Motor neuron (in vitro differentiated cells): ENCODE measurements at regions not wholly inside any gene's neighbourhood (a gene's known extent, or its start where the extent isn't known, plus 50 kb on each side); places are given as distances from the start of the nearest gene placed in this dataset.

Experiments used
- ATAC-seq, 8 experiments: fragments of 200-7000 bp; cut with Tn5 transposase; replicated peaks in 6 of 8; 2 replicates each; pipeline ENCODE4 v1.8.0; 2021; ENCODE audit warnings: mild to moderate bottlenecking in 8 of 8, moderate library complexity in 8 of 8
- H3K27ac ChIP-seq, 2 donors: fragments of 250-450 bp; sonication (Bioruptor Pico); 2 replicates each; pipeline ENCODE4 v1.9.0; 2021; ENCODE audit warnings: antibody characterized with exemption in 2 of 2, mild to moderate bottlenecking in 2 of 2, moderate library complexity in 1 of 2
- H3K4me1 ChIP-seq, 2 donors: fragments of 250-450 bp; sonication (Bioruptor Pico); replicated peaks in 1 of 2; 2 replicates each; pipeline ENCODE4 v1.6.1; 2021; ENCODE audit warnings: antibody characterized with exemption in 2 of 2, mild to moderate bottlenecking in 2 of 2, moderate library complexity in 1 of 2
- H3K4me3 ChIP-seq, 5 donors: fragments of 250-450 bp; sonication (Bioruptor Pico); 2 replicates each; pipeline ENCODE4 v1.9.0; 2021; ENCODE audit warnings: antibody characterized with exemption in 5 of 5, mild to moderate bottlenecking in 5 of 5, moderate library complexity in 4 of 5
- WGBS, 10 experiments: fragments of 450-650 bp; shearing (Covaris generic); methylation state at CpG; one replicate each; pipeline ENCODE4 v1.0.0; 2022; 5-methylcytosine and 5-hydroxymethylcytosine counted together
- in situ Hi-C, 9 experiments: fragments of 400-800 bp; cut with MboI; loops; one replicate each; pipeline ENCODE4 v1.15.0; 2021; ENCODE audit warnings: low sequenced_read_pairs in 9 of 9, low pct_unique_long_range_greater_than_20kb in 2 of 9; ENCODE audit not compliant: unreplicated experiment in 9 of 9

DNA sequence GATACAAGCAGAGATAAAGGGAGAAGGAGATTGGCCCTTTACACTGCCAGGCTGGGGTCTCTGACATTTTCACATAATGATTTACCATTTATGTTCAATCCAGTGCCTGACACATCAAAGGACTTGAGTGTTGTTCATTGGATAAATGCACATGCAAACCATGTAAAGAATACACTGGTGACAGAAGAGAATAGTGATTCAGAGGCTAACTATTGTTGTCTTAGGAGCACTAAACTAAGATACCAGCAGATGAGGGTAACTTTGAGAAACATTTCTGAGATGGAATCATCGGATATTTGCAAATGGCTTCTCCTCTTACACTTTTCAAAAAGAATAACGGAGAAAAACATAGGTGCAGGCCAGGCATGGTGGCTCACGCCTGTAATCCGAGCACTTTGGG lies 67.3 kb upstream of the HHIP start:
- in situ Hi-C loops = loop anchor here in 1 of 9 experiments (25.0 kb wide), 1 partner anchor 484 kb away; no protein-coding TSS in a partner anchor
- no peak overlapping the region for H3K4me3 ChIP-seq
- WGBS, 10 experiments = 85 to 100% (median 100%) methylated on average over 1 to 4 of the region's 4 CpGs; no CpG with 5 or more reads in 4 of the 10 experiments
- H3K4me1 ChIP-seq = no peaks in the 10 kb centered on the region
- no peak for ATAC-seq
- H3K27ac ChIP-seq = no peak overlapping the region

GRCh38 chr4:144579411-144580030 lies 66.4 kb upstream of the HHIP start:
- in situ Hi-C loops = loop anchor here in 1 of 9 experiments (25.0 kb wide), 1 partner anchor 483 kb away; no protein-coding TSS in a partner anchor
- no peak overlapping the region for H3K4me3 ChIP-seq
- no peak overlapping the region for H3K27ac ChIP-seq
- H3K4me1 ChIP-seq = no peaks in the 10 kb centered on the region
- ATAC-seq = no peak

DNA sequence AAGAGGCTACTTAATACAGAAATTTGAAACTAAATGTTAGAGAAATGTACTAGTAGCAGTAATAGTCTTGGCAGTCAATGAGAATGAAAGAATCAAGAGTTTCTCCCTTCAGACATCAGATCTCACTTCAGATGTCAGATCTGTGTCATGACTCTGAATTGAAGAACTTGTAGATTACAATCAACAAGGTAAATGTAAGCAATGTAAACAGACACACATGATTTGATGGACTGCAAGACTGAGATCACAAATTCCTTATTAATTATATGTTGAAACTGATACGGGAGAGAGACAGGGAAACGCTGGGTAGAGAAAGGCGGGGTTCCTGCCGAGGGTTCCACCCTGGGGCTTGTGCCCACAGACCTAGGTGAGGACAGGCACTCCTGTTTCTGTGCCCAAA lies 65.5 kb upstream of the HHIP start:
- Histone ChIP-seq H3K4me1 (no peaks in the 10 kb centered on the region), H3K4me3 (no peak overlapping the region), H3K27ac (no peak overlapping the region)
- in situ Hi-C loops = loop anchor here in 1 of 9 experiments (25.0 kb wide), 1 partner anchor 482 kb away; no protein-coding TSS in a partner anchor
- WGBS, 10 experiments = 56 to 100% (median 90%) methylated on average over 1 to 2 of the region's 4 CpGs; no CpG with 5 or more reads in 5 of the 10 experiments
- ATAC-seq = no peak

DNA sequence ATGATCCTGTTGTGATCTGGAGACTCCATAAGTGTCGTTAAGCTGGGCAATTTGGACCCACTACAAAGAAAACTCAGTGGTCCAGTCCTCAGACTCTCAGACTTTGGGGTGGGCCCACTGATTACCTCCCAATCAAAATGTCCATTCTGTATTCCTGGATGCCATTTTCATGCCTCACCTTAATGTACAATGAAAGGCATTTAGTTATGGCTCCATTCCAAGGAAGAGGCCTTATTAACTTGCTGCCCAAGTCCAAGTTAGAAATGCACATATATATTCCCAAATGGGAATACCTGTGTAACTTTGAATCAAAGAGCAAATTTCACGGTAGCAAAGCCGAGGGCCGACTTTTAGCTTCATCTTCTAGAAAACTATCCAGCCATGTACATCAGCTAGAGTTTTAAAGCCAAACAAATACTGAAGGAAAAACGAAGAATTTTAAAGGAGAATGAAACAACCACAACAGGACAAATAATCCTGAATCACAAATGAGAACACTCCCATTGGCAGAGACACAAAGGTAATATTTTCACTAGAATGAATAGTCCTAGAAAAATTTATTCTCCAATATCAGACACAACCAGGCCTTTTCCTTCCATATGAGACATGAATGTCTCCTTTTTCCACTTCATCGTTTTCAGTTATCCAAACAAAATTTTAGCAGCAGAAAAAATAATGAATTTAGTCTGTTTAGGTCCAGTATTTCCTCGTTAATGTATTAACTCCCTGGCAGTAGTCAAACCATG lies 63.7 kb upstream of the HHIP start:
- ATAC-seq = no peak
- H3K27ac ChIP-seq = no peak overlapping the region
- H3K4me3 ChIP-seq = no peak overlapping the region
- H3K4me1 ChIP-seq = no peaks in the 10 kb centered on the region
- in situ Hi-C loops = loop anchor here in 1 of 9 experiments (25.0 kb wide), 1 partner anchor 480 kb away; no protein-coding TSS in a partner anchor
- WGBS, 10 experiments = 10 to 87% (median 69%) methylated on average over 2 to 7 of the region's 7 CpGs

DNA sequence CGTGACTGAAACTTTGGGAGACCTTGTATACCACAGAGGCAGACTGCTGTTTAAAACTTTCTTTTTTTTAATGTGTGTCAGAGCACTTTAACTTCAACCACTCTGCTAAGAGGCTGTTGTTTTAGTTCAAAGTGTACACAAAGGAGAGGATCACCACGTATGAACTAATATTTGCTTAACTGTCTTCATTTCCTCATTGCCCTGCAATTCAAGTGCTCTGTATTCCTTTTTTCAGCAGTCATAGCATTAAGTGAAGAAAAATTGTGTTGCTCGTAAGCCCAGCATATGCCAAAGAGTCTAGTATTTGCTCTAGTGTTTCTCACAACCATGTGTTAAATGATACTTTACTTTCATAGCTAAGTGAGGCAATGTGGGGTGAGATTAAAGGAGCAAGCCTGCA lies 63.0 kb upstream of the HHIP start:
- 36 to 100% (median 80%) methylated on average over 1 to 3 of the region's 3 CpGs for WGBS, 10 experiments
- H3K4me1 ChIP-seq = no peaks in the 10 kb centered on the region
- H3K27ac ChIP-seq = no peak overlapping the region
- ATAC-seq = peak in 1 of 8 experiments; percentile 82
- H3K4me3 ChIP-seq = no peak overlapping the region
- in situ Hi-C loops = loop anchor here in 1 of 9 experiments (25.0 kb wide), 1 partner anchor 479 kb away; no protein-coding TSS in a partner anchor

DNA sequence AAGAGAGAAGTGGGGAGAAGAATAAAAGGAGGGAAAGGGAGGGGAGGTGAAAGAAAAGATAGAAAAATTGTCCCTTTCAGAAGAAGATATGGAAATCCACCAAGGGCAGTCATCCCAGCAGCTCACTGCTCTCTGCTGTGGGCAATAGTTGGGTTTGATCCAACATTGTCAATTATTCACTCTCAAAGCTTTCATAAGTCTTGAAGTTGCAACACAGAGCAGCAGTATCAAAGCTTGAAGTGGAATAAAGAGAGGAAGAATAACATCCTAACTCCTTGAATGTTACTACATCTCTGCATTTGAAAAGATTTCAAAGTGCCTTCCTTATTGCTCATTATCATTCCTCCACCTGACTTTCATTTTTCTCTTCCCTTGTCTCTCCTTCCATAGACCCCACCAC lies 62.3 kb upstream of the HHIP start:
- H3K27ac ChIP-seq = no peak overlapping the region
- no peak for ATAC-seq
- H3K4me1 ChIP-seq = no peaks in the 10 kb centered on the region
- in situ Hi-C loops = loop anchor here in 1 of 9 experiments (25.0 kb wide), 1 partner anchor 479 kb away; no protein-coding TSS in a partner anchor
- no peak overlapping the region for H3K4me3 ChIP-seq

DNA sequence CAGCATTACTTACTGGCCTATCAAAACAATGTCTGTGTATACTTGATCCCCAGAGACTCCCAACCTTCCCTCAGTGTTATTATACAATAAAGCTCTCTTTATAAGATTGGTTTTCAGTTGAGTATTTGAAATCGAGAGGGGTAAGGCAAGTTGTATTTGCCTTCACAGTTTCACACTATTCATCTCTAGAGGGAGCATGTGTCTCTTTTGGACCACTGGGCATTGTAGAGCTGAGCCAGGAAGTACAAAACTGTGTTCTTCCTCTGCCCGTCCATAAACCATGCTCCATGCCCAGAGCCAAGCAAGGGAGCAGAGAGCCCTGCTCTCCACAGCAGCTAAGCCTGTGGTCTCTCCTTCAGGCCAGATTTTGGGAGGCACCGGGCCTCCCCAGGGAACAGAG lies 61.5 kb upstream of the HHIP start:
- in situ Hi-C loops = loop anchor here in 1 of 9 experiments (25.0 kb wide), 1 partner anchor 478 kb away; no protein-coding TSS in a partner anchor
- no peak overlapping the region for H3K4me3 ChIP-seq
- 72 to 83% (median 82%) methylated on average over 1 to 2 of the region's 3 CpGs; no CpG with 5 or more reads in 6 of the 10 experiments for WGBS, 10 experiments
- ATAC-seq = no peak
- no peaks in the 10 kb centered on the region for H3K4me1 ChIP-seq
- H3K27ac ChIP-seq = no peak overlapping the region

GRCh38 chr4:144589512-144589911 lies 56.4 kb upstream of the HHIP start:
- 33 to 100% (median 89%) methylated on average over 1 to 2 of the region's 2 CpGs; no CpG with 5 or more reads in 6 of the 10 experiments for WGBS, 10 experiments
- Histone ChIP-seq H3K4me1 (no peaks in the 10 kb centered on the region), H3K4me3 (no peak overlapping the region), H3K27ac (no peak overlapping the region)
- ATAC-seq = no peak
- in situ Hi-C loops = loop anchor here in 1 of 9 experiments (25.0 kb wide), 1 partner anchor 473 kb away; no protein-coding TSS in a partner anchor

- 71 to 100% (median 100%) methylated on average over 1 of the region's 1 CpG; no CpG with 5 or more reads in 2 of the 10 experiments for WGBS, 10 experiments
- no peak for ATAC-seq
- Histone ChIP-seq H3K27ac (no peak overlapping the region), H3K4me3 (no peak overlapping the region), H3K4me1 (no peaks in the 10 kb centered on the region)
- in situ Hi-C loops = loop anchor here in 1 of 9 experiments (25.0 kb wide), 1 partner anchor 472 kb away; no protein-coding TSS in a partner anchor
Observed at GRCh38 chr4:144590020-144590419, 55.9 kb upstream of the HHIP start.

DNA sequence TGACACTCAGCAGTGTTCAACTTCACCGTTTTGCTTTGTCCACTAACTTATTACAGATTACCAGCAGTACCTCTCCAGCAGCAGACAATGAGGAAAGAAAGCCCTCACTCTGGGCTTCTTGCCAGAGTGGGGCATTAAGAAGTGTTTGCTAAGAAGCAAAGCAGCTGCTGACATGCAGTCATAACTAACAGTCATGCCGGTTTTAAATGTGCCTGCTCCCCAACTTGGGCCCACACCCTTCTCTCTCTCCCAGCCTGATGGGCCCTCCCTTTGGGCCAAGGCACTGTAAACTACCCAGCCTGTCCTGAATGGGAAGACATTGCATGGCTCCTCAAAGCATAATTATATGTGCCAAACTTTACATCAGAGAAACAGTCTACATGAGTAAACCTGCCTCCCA lies 54.6 kb upstream of the HHIP start:
- ATAC-seq = peak in 6 of 8 experiments; percentile 40 to 99 (median 78)
- in situ Hi-C loops = loop anchor here in 1 of 9 experiments (25.0 kb wide), 1 partner anchor 471 kb away; no protein-coding TSS in a partner anchor
- Histone ChIP-seq H3K4me1 (no peaks in the 10 kb centered on the region), H3K27ac (no peak overlapping the region), H3K4me3 (no peak overlapping the region)
- WGBS, 10 experiments = 14 to 100% (median 67%) methylated on average over 1 to 2 of the region's 2 CpGs; no CpG with 5 or more reads in 2 of the 10 experiments

DNA sequence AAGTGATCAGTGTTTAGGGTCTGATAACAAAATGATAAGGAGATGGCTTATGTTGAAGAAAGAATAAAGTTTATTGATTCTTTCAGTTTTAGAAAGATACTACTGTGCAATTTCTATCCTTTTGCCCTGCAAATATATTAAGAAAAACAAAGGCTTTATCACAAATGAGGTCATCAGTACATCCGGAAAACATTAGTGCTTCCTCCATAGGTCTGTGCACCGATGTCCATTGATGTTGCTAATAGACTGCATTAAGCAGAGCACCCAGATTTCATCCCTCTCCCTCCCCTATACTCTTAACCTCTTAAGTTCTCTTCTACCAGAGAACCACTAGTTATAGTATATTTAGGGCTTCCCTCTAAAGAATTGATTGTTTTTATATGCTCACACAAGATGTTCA lies 53.7 kb upstream of the HHIP start:
- WGBS, 10 experiments = 69 to 95% (median 86%) methylated on average over 2 of the region's 2 CpGs; no CpG with 5 or more reads in 2 of the 10 experiments
- in situ Hi-C loops = loop anchor here in 1 of 9 experiments (25.0 kb wide), 1 partner anchor 470 kb away; no protein-coding TSS in a partner anchor
- no peak for ATAC-seq

GRCh38 chr4:144594471-144594986 lies 51.4 kb upstream of the HHIP start:
- no peak for ATAC-seq
- in situ Hi-C loops = loop anchor here in 1 of 9 experiments (25.0 kb wide), 1 partner anchor 468 kb away; no protein-coding TSS in a partner anchor
- no peaks in the 10 kb centered on the region for H3K4me1 ChIP-seq
- no peak overlapping the region for H3K4me3 ChIP-seq
- H3K27ac ChIP-seq = no peak overlapping the region
- WGBS, 10 experiments = 10 to 100% (median 88%) methylated on average over 1 of the region's 1 CpG; no CpG with 5 or more reads in 1 of the 10 experiments

More for the DNA sequence above, 53.7 kb upstream of the HHIP start:
- Histone ChIP-seq H3K27ac (no peak overlapping the region), H3K4me3 (no peak overlapping the region), H3K4me1 (no peaks in the 10 kb centered on the region)

DNA sequence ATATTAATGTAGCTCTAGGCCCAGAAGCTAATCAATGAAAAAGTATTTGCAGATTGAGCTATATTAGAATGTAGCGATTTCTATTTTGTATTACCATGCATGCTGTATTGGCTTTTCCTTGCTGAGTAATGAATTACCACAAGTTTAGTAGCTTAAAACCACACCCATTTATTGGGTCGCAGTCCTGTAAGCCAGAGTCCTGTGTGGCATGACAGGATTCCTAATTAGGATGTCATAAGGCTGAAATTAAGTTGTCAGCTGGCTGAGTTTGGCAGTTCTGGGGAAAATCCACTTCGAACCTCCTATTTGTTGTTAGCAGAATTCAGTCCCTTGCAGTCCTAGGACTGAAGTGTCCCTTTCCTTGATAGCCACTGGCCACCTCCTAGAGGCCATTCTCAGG lies 50.3 kb upstream of the HHIP start:
- Histone ChIP-seq H3K4me3 (no peak overlapping the region), H3K4me1 (no peaks in the 10 kb centered on the region), H3K27ac (no peak overlapping the region)
- WGBS, 10 experiments = 34 to 100% (median 88%) methylated on average over 1 to 3 of the region's 3 CpGs; no CpG with 5 or more reads in 2 of the 10 experiments
- ATAC-seq = no peak
- in situ Hi-C loops = loop anchor here in 1 of 9 experiments (25.0 kb wide), 1 partner anchor 467 kb away; no protein-coding TSS in a partner anchor
